Hematopoietic multipotent progenitor cell (in vitro differentiated cells): ENCODE measurements at regions not wholly inside any gene's neighbourhood (a gene's known extent, or its start where the extent isn't known, plus 50 kb on each side); places are given as distances from the start of the nearest gene placed in this dataset.
A peak's percentile ranks its signal among the peaks of the same experiment; 100 is the strongest.
"Not testable (repeated sequence)": the region's sequence is repeated elsewhere in the genome, so short reads cannot be mapped to it uniquely, and the experiment has no call there.

ENCODE experiments used
- DNase-seq, 3 donors: peaks; one replicate each; pipeline ENCODE4 v3.0.0-alpha.2; 2011 to 2015; ENCODE audit warnings: low read depth in 2 of 3, low spot score in 2 of 3

GRCh38 chr14:47966076-47966810, 290.8 kb upstream of the MDGA2 start:
- no peak for DNase-seq

- no peak for DNase-seq
Measured at GRCh38 chr14:47961634-47962033, 286.2 kb upstream of the MDGA2 start.

GRCh38 chr14:47959740-47960139, 284.3 kb upstream of the MDGA2 start:
- no peak for DNase-seq

GRCh38 chr14:47949006-47949405, 273.6 kb upstream of the MDGA2 start:
- DNase-seq: no peak

GRCh38 chr14:47935332-47935731, 259.9 kb upstream of the MDGA2 start:
- peak in 1 of 3 donors; percentile 3 for DNase-seq

GRCh38 chr14:47929334-47929733, 253.9 kb upstream of the MDGA2 start:
- no peak for DNase-seq

- no peak for DNase-seq
Measured at GRCh38 chr14:47921133-47921532, 245.7 kb upstream of the MDGA2 start.

- DNase-seq: no peak
Measured at GRCh38 chr14:47919997-47920396, 244.6 kb upstream of the MDGA2 start.

- no peak for DNase-seq
Measured at GRCh38 chr14:47919334-47919846, 244.0 kb upstream of the MDGA2 start.

GRCh38 chr14:47917344-47917954, 242.0 kb upstream of the MDGA2 start:
- peak in 2 of 3 donors; percentile 22 to 46 for DNase-seq

- DNase-seq: not testable (repeated sequence)
Measured at GRCh38 chr14:47901141-47901540, 225.7 kb upstream of the MDGA2 start.

GRCh38 chr14:47899685-47900084, 224.3 kb upstream of the MDGA2 start:
- DNase-seq: no peak

- no peak for DNase-seq
Measured at GRCh38 chr14:47874350-47874749, 198.9 kb upstream of the MDGA2 start.

- DNase-seq: no peak
Measured at GRCh38 chr14:47872588-47872987, 197.2 kb upstream of the MDGA2 start.

GRCh38 chr14:47863441-47863840, 188.0 kb upstream of the MDGA2 start:
- no peak for DNase-seq

- no peak for DNase-seq
Measured at GRCh38 chr14:47857646-47858045, 182.2 kb upstream of the MDGA2 start.

- no peak for DNase-seq
Measured at GRCh38 chr14:47852278-47852677, 176.9 kb upstream of the MDGA2 start.

GRCh38 chr14:47846008-47846407, 170.6 kb upstream of the MDGA2 start:
- no peak for DNase-seq

GRCh38 chr14:47843236-47843635, 167.8 kb upstream of the MDGA2 start:
- DNase-seq: no peak

- no peak for DNase-seq
Measured at GRCh38 chr14:47833011-47833410, 157.6 kb upstream of the MDGA2 start.

- DNase-seq: no peak
Measured at GRCh38 chr14:47826809-47827208, 151.4 kb upstream of the MDGA2 start.

GRCh38 chr14:47822326-47822725, 146.9 kb upstream of the MDGA2 start:
- DNase-seq: no peak
